ENCODE measurements at regions not wholly inside any gene's neighbourhood (a gene's known extent, or its start where the extent isn't known, plus 50 kb on each side); places are given as distances from the start of the nearest gene placed in this dataset.

- no peak for TF ChIP-seq CTCF (IDR thresholded peaks at IDR 0.05)
- TF ChIP-seq POLR2A (IDR thresholded peaks at IDR 0.05; ENCODE audit: low read depth), result no peak
- TF ChIP-seq EP300 (IDR thresholded peaks at IDR 0.05), result no peak
- TF ChIP-seq POLR2AphosphoS5 (IDR thresholded peaks at IDR 0.05), result no peak
Observed at GRCh38 chr5:158011422-158011821, 152.5 kb upstream of the CLINT1 start.

All from esophagus muscularis mucosa (tissue), 4 donors.